Upper lobe of left lung (tissue), 6 donors: ENCODE measurements at regions not wholly inside any gene's neighbourhood (a gene's known extent, or its start where the extent isn't known, plus 50 kb on each side); places are given as distances from the start of the nearest gene placed in this dataset.
A peak's percentile ranks its signal among the peaks of the same experiment; 100 is the strongest.

Experiments used
- ATAC-seq, 2 donors: fragments of 200-7000 bp; cut with Tn5 transposase; one replicate each; pipeline ENCODE4 v1.9.1; 2022; ENCODE audit warnings: mild to moderate bottlenecking in 2 of 2, moderate library complexity in 2 of 2; ENCODE audit not compliant: low FRiP score in 2 of 2
- DNase-seq, 2 donors: peaks; one replicate each; pipeline ENCODE4 v3.0.0-alpha.2; 2019 to 2020
- H3K27ac ChIP-seq, 4 donors: fragments of 200-600 bp; sonication (generic); one replicate each; pipeline ENCODE4 v1.5.1; 2016 to 2019
- H3K27me3 ChIP-seq, 4 donors: fragments of 200-600 bp; sonication (generic); one replicate each; pipeline ENCODE4 v1.5.1; 2017 to 2019
- H3K36me3 ChIP-seq, 4 donors: fragments of 200-600 bp; sonication (generic); one replicate each; pipeline ENCODE4 v1.5.1; 2016 to 2019
- H3K4me1 ChIP-seq, 4 donors: fragments of 200-600 bp; sonication (generic); one replicate each; pipeline ENCODE4 v1.5.1; 2018 to 2019
- H3K4me3 ChIP-seq, 4 donors: fragments of 200-600 bp; sonication (generic); one replicate each; pipeline ENCODE4 v1.5.1; 2017 to 2019; ENCODE audit warnings: mild to moderate bottlenecking in 2 of 4, moderate library complexity in 1 of 4
- H3K9me3 ChIP-seq, 4 donors: fragments of 200-600 bp; sonication (generic); one replicate each; pipeline ENCODE4 v1.5.1; 2018 to 2019
- CTCF ChIP-seq, 6 experiments: fragments of 450-650 bp in 4 of 6; fragments of 200-600 bp in 2 of 6; sonication (generic) in 2 of 6; IDR thresholded peaks; one replicate each; pipeline ENCODE4 v1.5.1; 2016 to 2019; ENCODE audit warnings: antibody characterized with exemption in 6 of 6
- EP300 ChIP-seq, 4 donors: sonication (generic); formaldehyde crosslinking; IDR thresholded peaks; one replicate each; pipeline ENCODE4 v1.5.1; 2017; ENCODE audit warnings: antibody characterized with exemption in 4 of 4, control low read depth in 2 of 4
- POLR2A ChIP-seq, 4 donors: fragments of 450-650 bp; IDR thresholded peaks; one replicate each; pipeline ENCODE4 v1.5.1; 2016 to 2017; ENCODE audit warnings: antibody characterized with exemption in 4 of 4, mild to moderate bottlenecking in 2 of 4
- POLR2AphosphoS5 ChIP-seq, 2 donors: sonication (generic); formaldehyde crosslinking; IDR thresholded peaks; one replicate each; pipeline ENCODE4 v1.5.1; 2017; ENCODE audit warnings: antibody characterized with exemption in 2 of 2
- WGBS, 2 donors: methylation state at CpG; one replicate each; pipeline ENCODE4 v1.1.5; 2017 to 2018; 5-methylcytosine and 5-hydroxymethylcytosine counted together
- donor health status: DM: no; HTN: no; CAD: no; lungs with moderate emphysema.
- donor health status: DM: no; HTN: yes; CAD: no; lungs with severe emphysema.

DNA sequence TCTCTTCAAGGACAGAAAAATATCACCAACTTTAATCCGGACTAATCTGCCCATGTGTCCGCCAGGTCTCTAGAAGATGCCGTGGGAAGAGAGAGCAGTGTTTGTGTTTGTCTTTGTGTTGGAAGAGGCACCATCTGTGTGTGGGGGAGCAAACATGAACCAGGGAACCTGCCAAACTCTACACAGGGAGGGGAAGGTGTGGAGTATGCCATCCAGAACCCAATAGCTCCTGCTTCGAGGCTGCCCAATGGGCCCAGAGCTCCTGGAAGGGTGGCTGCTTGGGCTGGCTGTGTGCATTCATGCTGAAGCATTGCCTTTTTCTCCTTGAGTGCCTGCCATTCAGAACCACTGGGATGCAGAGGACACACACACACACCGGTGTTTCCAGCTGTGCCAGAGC is 536.2 kb downstream of the MID1IP1 start:
- Histone ChIP-seq H3K27ac (peak overlapping the region; percentile 30 to 77 (median 70)), H3K4me1 (peaks cover 0 to 15% (median 3%) of the 10 kb centered on the region in 4 donors), H3K36me3 (no peaks in the 10 kb centered on the region), H3K27me3 (no peaks in the 10 kb centered on the region), H3K9me3 (no peaks in the 10 kb centered on the region), H3K4me3 (no peak overlapping the region)
- TF ChIP-seq POLR2A (IDR thresholded peaks at IDR 0.05): no peak
- TF ChIP-seq CTCF (IDR thresholded peaks at IDR 0.05): no peak
- no peak for TF ChIP-seq EP300 (IDR thresholded peaks at IDR 0.05)
- TF ChIP-seq POLR2AphosphoS5 (IDR thresholded peaks at IDR 0.05): no peak
- DNase-seq (no peak), ATAC-seq (no peak)
- WGBS, 2 donors: 53 to 69% methylated on average over 3 to 5 of the region's 5 CpGs

- no peaks in the 10 kb centered on the region for H3K27me3 ChIP-seq
- no peak overlapping the region for H3K4me3 ChIP-seq
- no peaks in the 10 kb centered on the region for H3K9me3 ChIP-seq
- no peak overlapping the region for H3K27ac ChIP-seq
- peaks cover 0 to 15% (median 3%) of the 10 kb centered on the region in 4 donors for H3K4me1 ChIP-seq
- WGBS, 2 donors: 84 to 97% methylated on average over 2 of the region's 2 CpGs
- no peaks in the 10 kb centered on the region for H3K36me3 ChIP-seq
- ATAC-seq (no peak), DNase-seq (no peak)
- no peak for TF ChIP-seq POLR2A (IDR thresholded peaks at IDR 0.05)
- no peak for TF ChIP-seq EP300 (IDR thresholded peaks at IDR 0.05)
- no peak for TF ChIP-seq CTCF (IDR thresholded peaks at IDR 0.05)
- TF ChIP-seq POLR2AphosphoS5 (IDR thresholded peaks at IDR 0.05): no peak
Observed at GRCh38 chrX:39338583-39338982, 537.3 kb downstream of the MID1IP1 start.

DNA sequence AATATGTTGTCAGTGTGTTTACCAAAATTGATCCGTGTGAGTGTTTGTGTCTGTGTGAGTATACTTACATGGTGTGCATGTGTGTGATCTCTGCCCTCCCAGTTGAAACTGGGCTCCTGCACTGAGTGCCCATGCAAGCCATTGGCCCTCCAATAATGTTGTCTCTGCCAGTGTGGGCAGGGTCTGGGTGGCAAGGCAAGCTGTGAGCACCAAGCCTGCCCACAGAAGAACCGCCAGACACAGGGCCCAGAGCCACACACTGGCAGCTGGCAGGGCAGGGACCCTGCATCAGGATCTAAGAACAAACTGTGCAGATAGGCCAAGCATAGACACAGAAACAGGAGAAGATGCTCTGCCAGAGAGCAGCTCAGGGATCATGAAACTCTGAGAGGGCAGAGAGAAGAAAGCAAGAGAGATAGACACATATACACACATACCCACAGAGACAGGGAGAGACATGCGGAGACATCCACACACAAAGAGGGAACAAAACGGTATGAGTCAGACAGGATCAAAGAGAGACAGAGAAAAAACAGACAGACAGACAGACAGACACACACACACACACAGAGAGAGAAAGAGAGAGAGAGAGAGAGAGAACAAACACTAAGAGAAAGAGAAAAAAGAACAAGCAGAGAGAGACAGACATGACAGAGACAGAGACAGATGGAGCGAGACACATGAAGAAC is 555.0 kb downstream of the MID1IP1 start:
- H3K27ac ChIP-seq: no peak overlapping the region
- no peaks in the 10 kb centered on the region for H3K36me3 ChIP-seq
- H3K27me3 ChIP-seq: no peaks in the 10 kb centered on the region
- 69 to 95% methylated on average over 3 to 5 of the region's 5 CpGs for WGBS, 2 donors
- no peak overlapping the region for H3K4me3 ChIP-seq
- TF ChIP-seq CTCF (IDR thresholded peaks at IDR 0.05) (no peak), POLR2AphosphoS5 (IDR thresholded peaks at IDR 0.05) (no peak), EP300 (IDR thresholded peaks at IDR 0.05) (no peak), POLR2A (IDR thresholded peaks at IDR 0.05) (no peak)
- ATAC-seq (no peak), DNase-seq (peak in 1 of 2 donors; percentile 0)
- no peaks in the 10 kb centered on the region for H3K4me1 ChIP-seq
- H3K9me3 ChIP-seq: no peaks in the 10 kb centered on the region

DNA sequence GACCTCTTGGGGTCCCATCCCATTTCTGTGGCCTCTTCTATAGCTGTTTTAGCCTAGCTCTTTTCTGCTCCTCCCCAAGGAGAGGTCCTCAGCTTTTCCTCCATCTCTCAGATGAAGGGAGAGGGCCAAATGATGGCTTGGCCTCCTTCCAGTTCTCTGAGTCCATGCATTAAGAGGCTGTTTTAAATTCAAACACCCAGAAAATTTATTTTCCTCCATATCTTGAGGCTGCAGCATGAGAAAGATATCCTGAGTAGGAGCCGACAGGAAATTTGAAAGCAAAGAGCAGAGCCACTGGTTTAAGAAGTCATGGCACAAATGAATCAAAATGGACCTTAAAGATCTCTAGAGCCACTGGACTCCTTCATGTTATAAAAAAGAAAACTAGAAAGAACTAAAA is 558.8 kb downstream of the MID1IP1 start:
- no peaks in the 10 kb centered on the region for H3K9me3 ChIP-seq
- H3K36me3 ChIP-seq: no peaks in the 10 kb centered on the region
- no peaks in the 10 kb centered on the region for H3K4me1 ChIP-seq
- H3K27ac ChIP-seq: no peak overlapping the region
- DNase-seq (no peak), ATAC-seq (no peak)
- TF ChIP-seq EP300 (IDR thresholded peaks at IDR 0.05) (no peak), CTCF (IDR thresholded peaks at IDR 0.05) (no peak), POLR2AphosphoS5 (IDR thresholded peaks at IDR 0.05) (no peak), POLR2A (IDR thresholded peaks at IDR 0.05) (no peak)
- 69 to 85% methylated on average over 1 of the region's 1 CpG for WGBS, 2 donors
- no peaks in the 10 kb centered on the region for H3K27me3 ChIP-seq
- no peak overlapping the region for H3K4me3 ChIP-seq

DNA sequence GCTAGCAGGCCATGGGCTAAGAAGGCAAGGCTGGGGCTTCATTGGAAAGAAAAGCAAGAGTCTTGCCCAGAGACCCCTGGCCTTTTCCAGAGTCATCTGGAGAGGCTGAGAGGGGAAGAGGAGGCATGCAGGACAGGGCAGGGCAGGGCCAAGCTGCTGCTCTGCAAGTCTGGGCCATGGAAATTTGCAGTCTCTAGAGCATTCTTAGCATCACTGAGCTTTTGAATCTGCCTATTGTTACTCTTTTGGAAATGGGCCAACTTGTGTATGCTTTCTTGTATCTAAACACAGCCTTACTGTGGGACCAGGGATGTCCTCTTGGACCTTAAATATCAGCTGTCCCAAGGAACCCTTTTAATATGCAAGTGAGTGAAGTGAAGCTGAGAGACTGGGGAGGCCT is 560.5 kb downstream of the MID1IP1 start:
- H3K4me3 ChIP-seq: no peak overlapping the region
- no peak for TF ChIP-seq POLR2AphosphoS5 (IDR thresholded peaks at IDR 0.05)
- TF ChIP-seq POLR2A (IDR thresholded peaks at IDR 0.05): no peak
- TF ChIP-seq EP300 (IDR thresholded peaks at IDR 0.05): no peak
- no peak for TF ChIP-seq CTCF (IDR thresholded peaks at IDR 0.05)

More for the DNA sequence above, 560.5 kb downstream of the MID1IP1 start:
- Histone ChIP-seq H3K27me3 (no peaks in the 10 kb centered on the region), H3K36me3 (no peaks in the 10 kb centered on the region), H3K27ac (no peak overlapping the region), H3K9me3 (no peaks in the 10 kb centered on the region), H3K4me1 (no peaks in the 10 kb centered on the region)
- ATAC-seq (no peak), DNase-seq (no peak)
